ENCODE measurements at regions not wholly inside any gene's neighbourhood (a gene's known extent, or its start where the extent isn't known, plus 50 kb on each side); places are given as distances from the start of the nearest gene placed in this dataset.

GRCh38 chr18:26696786-26697185 is 148.4 kb upstream of the KCTD1 start:
- TF ChIP-seq, protein P1, sequence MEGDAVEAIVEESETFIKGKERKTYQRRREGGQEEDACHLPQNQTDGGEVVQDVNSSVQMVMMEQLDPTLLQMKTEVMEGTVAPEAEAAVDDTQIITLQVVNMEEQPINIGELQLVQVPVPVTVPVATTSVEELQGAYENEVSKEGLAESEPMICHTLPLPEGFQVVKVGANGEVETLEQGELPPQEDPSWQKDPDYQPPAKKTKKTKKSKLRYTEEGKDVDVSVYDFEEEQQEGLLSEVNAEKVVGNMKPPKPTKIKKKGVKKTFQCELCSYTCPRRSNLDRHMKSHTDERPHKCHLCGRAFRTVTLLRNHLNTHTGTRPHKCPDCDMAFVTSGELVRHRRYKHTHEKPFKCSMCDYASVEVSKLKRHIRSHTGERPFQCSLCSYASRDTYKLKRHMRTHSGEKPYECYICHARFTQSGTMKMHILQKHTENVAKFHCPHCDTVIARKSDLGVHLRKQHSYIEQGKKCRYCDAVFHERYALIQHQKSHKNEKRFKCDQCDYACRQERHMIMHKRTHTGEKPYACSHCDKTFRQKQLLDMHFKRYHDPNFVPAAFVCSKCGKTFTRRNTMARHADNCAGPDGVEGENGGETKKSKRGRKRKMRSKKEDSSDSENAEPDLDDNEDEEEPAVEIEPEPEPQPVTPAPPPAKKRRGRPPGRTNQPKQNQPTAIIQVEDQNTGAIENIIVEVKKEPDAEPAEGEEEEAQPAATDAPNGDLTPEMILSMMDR (IDR thresholded peaks at IDR 0.05), result no peak
- TF ChIP-seq POLR2AphosphoS5 (IDR thresholded peaks at IDR 0.05), result no peak
